OCI-LY7 (cell line): ENCODE measurements at regions not wholly inside any gene's neighbourhood (a gene's known extent, or its start where the extent isn't known, plus 50 kb on each side); places are given as distances from the start of the nearest gene placed in this dataset.

Experiments used
- EZH2phosphoT487 ChIP-seq: fragments of 200-600 bp; sonication (generic); IDR thresholded peaks from 2 replicates; pipeline ENCODE4 v1.6.1; 2018; ENCODE audit warnings: low read depth, borderline replicate concordance, mild to moderate bottlenecking, mixed run types, antibody characterized with exemption, low read length, moderate library complexity, mixed read lengths
- TF ChIP-seq, protein P1 (sequence below): fragments of 200-600 bp; sonication (generic); conservative IDR thresholded peaks from 2 replicates; pipeline ENCODE4 v1.5.1; 2014; ENCODE audit warnings: mild to moderate bottlenecking, antibody characterized with exemption, low read length, moderate library complexity, mixed read lengths

DNA sequence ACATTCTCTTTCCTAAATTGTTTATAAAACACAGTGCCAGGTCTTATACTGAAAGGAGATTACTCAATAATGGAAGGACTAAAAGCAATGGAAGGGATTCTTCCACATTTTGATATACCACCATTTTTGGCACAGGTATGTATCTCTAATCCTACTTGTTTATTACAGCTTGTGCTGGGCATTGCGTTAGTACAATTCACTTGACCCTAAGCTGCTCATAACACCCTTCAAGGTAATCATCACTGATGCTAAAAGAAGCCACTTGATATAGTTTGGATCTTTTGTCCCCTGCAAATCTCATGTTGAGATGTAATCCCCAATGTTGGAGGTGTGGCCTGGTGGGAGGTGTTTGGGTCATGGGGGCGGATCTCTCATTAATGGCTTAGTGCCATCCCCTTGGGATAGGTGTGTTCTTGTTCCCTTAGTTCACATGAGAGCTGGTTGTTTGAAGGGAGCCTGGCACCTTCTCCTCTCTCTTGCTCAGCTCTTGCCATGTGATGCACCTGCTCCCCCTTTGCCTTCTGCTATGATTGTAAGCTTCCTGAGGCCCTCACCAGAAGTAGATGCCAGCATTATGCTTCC lies 71.1 kb downstream of the NIBAN1 start:
- TF ChIP-seq, protein P1, sequence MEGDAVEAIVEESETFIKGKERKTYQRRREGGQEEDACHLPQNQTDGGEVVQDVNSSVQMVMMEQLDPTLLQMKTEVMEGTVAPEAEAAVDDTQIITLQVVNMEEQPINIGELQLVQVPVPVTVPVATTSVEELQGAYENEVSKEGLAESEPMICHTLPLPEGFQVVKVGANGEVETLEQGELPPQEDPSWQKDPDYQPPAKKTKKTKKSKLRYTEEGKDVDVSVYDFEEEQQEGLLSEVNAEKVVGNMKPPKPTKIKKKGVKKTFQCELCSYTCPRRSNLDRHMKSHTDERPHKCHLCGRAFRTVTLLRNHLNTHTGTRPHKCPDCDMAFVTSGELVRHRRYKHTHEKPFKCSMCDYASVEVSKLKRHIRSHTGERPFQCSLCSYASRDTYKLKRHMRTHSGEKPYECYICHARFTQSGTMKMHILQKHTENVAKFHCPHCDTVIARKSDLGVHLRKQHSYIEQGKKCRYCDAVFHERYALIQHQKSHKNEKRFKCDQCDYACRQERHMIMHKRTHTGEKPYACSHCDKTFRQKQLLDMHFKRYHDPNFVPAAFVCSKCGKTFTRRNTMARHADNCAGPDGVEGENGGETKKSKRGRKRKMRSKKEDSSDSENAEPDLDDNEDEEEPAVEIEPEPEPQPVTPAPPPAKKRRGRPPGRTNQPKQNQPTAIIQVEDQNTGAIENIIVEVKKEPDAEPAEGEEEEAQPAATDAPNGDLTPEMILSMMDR = no peak
- no peak for TF ChIP-seq EZH2phosphoT487
